ENCODE measurements at regions not wholly inside any gene's neighbourhood (a gene's known extent, or its start where the extent isn't known, plus 50 kb on each side); places are given as distances from the start of the nearest gene placed in this dataset.

- DNase-seq (ENCODE audit: low read depth in 4 of 4, low spot score in 3 of 4), result no peak
Measured at GRCh38 chrX:130974323-130974722, 71.3 kb upstream of the ENOX2 start.

- peak in 2 of 4 donors; percentile 4 to 20 for DNase-seq (ENCODE audit: low read depth in 4 of 4, low spot score in 3 of 4)
Measured at GRCh38 chrX:130975947-130976346, 72.9 kb upstream of the ENOX2 start.

- no peak for DNase-seq (ENCODE audit: low read depth in 4 of 4, low spot score in 3 of 4)
Measured at GRCh38 chrX:130981836-130982235, 76.3 kb upstream of the ARHGAP36 start.

- DNase-seq (ENCODE audit: low read depth in 4 of 4, low spot score in 3 of 4), result no peak
Measured at GRCh38 chrX:130984782-130985181, 73.4 kb upstream of the ARHGAP36 start.

- DNase-seq (ENCODE audit: low read depth in 4 of 4, low spot score in 3 of 4), result no peak
Measured at GRCh38 chrX:130987241-130987640, 70.9 kb upstream of the ARHGAP36 start.

GRCh38 chrX:130990723-130991122, 67.4 kb upstream of the ARHGAP36 start:
- no peak for DNase-seq (ENCODE audit: low read depth in 4 of 4, low spot score in 3 of 4)

GRCh38 chrX:130994671-130995070, 63.5 kb upstream of the ARHGAP36 start:
- DNase-seq (ENCODE audit: low read depth in 4 of 4, low spot score in 3 of 4), result no peak

GRCh38 chrX:130995439-130995838, 62.7 kb upstream of the ARHGAP36 start:
- no peak for DNase-seq (ENCODE audit: low read depth in 4 of 4, low spot score in 3 of 4)

GRCh38 chrX:130997314-130997713, 60.8 kb upstream of the ARHGAP36 start:
- DNase-seq (ENCODE audit: low read depth in 4 of 4, low spot score in 3 of 4), result no peak

- no peak for DNase-seq (ENCODE audit: low read depth in 4 of 4, low spot score in 3 of 4)
Measured at GRCh38 chrX:130999360-130999759, 58.8 kb upstream of the ARHGAP36 start.
